ENCODE measurements at regions not wholly inside any gene's neighbourhood (a gene's known extent, or its start where the extent isn't known, plus 50 kb on each side); places are given as distances from the start of the nearest gene placed in this dataset.

GRCh38 chr9:28999057-28999456 lies 1425.8 kb upstream of the C9orf72 start:
- TF ChIP-seq CTCF (IDR thresholded peaks at IDR 0.05), result no peak
- Histone ChIP-seq H3K4me1 (no peaks in the 10 kb centered on the region), H3K9me3 (no peaks in the 10 kb centered on the region), H3K36me3 (no peaks in the 10 kb centered on the region), H3K27me3 (no peaks in the 10 kb centered on the region), H3K9ac (ENCODE audit: low read depth in 2 of 2, low read length in 2 of 2) (no peak overlapping the region), H3K27ac (no peak overlapping the region), H3K4me3 (no peak overlapping the region)
- intact Hi-C loops (cut with DNase I), result no loop called here
- no peak for DNase-seq

- intact Hi-C loops (cut with DNase I), result no loop called here
- Histone ChIP-seq H3K4me1 (no peaks in the 10 kb centered on the region), H3K9ac (ENCODE audit: low read depth in 2 of 2, low read length in 2 of 2) (no peak overlapping the region), H3K27me3 (no peaks in the 10 kb centered on the region), H3K4me3 (no peak overlapping the region), H3K9me3 (no peaks in the 10 kb centered on the region), H3K36me3 (no peaks in the 10 kb centered on the region), H3K27ac (no peak overlapping the region)
- DNase-seq, result no peak
- no peak for TF ChIP-seq CTCF (IDR thresholded peaks at IDR 0.05)
Measured at GRCh38 chr9:28999806-29000205, 1426.5 kb upstream of the C9orf72 start.

- H3K27ac ChIP-seq, result no peak overlapping the region
- no peak for DNase-seq
- TF ChIP-seq CTCF (IDR thresholded peaks at IDR 0.05), result no peak
Measured at GRCh38 chr9:29001006-29001405, 1427.7 kb upstream of the C9orf72 start.

GRCh38 chr9:29004988-29005387 lies 1431.7 kb upstream of the C9orf72 start:
- Histone ChIP-seq H3K27me3 (no peaks in the 10 kb centered on the region), H3K9me3 (no peaks in the 10 kb centered on the region), H3K36me3 (no peaks in the 10 kb centered on the region), H3K9ac (ENCODE audit: low read depth in 2 of 2, low read length in 2 of 2) (no peak overlapping the region), H3K4me3 (no peak overlapping the region), H3K27ac (no peak overlapping the region), H3K4me1 (no peaks in the 10 kb centered on the region)
- intact Hi-C loops (cut with DNase I), result no loop called here
- TF ChIP-seq CTCF (IDR thresholded peaks at IDR 0.05), result no peak
- no peak for DNase-seq

More at GRCh38 chr9:29001006-29001405, 1427.7 kb upstream of the C9orf72 start:
- Histone ChIP-seq H3K9me3 (no peaks in the 10 kb centered on the region), H3K9ac (ENCODE audit: low read depth in 2 of 2, low read length in 2 of 2) (no peak overlapping the region), H3K4me3 (no peak overlapping the region), H3K4me1 (no peaks in the 10 kb centered on the region), H3K36me3 (no peaks in the 10 kb centered on the region), H3K27me3 (no peaks in the 10 kb centered on the region)
- intact Hi-C loops (cut with DNase I), result no loop called here

GRCh38 chr9:29006628-29007027 lies 1433.3 kb upstream of the C9orf72 start:
- no peak for DNase-seq
- no peak overlapping the region for H3K4me3 ChIP-seq
- no peaks in the 10 kb centered on the region for H3K36me3 ChIP-seq
- no peaks in the 10 kb centered on the region for H3K9me3 ChIP-seq
- H3K27me3 ChIP-seq, result no peaks in the 10 kb centered on the region
- H3K27ac ChIP-seq, result no peak overlapping the region
- no peak overlapping the region for H3K9ac ChIP-seq (ENCODE audit: low read depth in 2 of 2, low read length in 2 of 2)
- no peaks in the 10 kb centered on the region for H3K4me1 ChIP-seq
- TF ChIP-seq CTCF (IDR thresholded peaks at IDR 0.05), result no peak
- intact Hi-C loops (cut with DNase I), result no loop called here

GRCh38 chr9:29012911-29013310 lies 1439.6 kb upstream of the C9orf72 start:
- DNase-seq, result no peak
- TF ChIP-seq CTCF (IDR thresholded peaks at IDR 0.05), result no peak
- H3K4me3 ChIP-seq, result no peak overlapping the region
- intact Hi-C loops (cut with DNase I), result no loop called here
- no peaks in the 10 kb centered on the region for H3K27me3 ChIP-seq
- no peak overlapping the region for H3K27ac ChIP-seq
- no peak overlapping the region for H3K9ac ChIP-seq (ENCODE audit: low read depth in 2 of 2, low read length in 2 of 2)
- no peaks in the 10 kb centered on the region for H3K4me1 ChIP-seq
- no peaks in the 10 kb centered on the region for H3K36me3 ChIP-seq
- no peaks in the 10 kb centered on the region for H3K9me3 ChIP-seq
